GM12864 (cell line): ENCODE measurements at regions not wholly inside any gene's neighbourhood (a gene's known extent, or its start where the extent isn't known, plus 50 kb on each side); places are given as distances from the start of the nearest gene placed in this dataset.

ENCODE experiments used
- DNase-seq: peaks from one replicate; pipeline ENCODE4 v3.0.0-alpha.2; 2011; ENCODE audit warnings: low read depth
- H3K4me3 ChIP-seq: 2 replicates; pipeline ENCODE4 v1.5.1; 2011; ENCODE audit warnings: mild to moderate bottlenecking, low read depth, low read length, control low read depth
- TF ChIP-seq, protein P1 (sequence below): IDR thresholded peaks from 2 replicates; pipeline ENCODE4 v1.5.1; 2011; ENCODE audit warnings: low read depth, mild to moderate bottlenecking, moderate library complexity, low read length, control low read depth, inconsistent platforms; ENCODE audit errors: missing control alignments

GRCh38 chr6:121838842-121839241, 403.4 kb downstream of the GJA1 start:
- no peak for DNase-seq
- no peak overlapping the region for H3K4me3 ChIP-seq
- TF ChIP-seq, protein P1, sequence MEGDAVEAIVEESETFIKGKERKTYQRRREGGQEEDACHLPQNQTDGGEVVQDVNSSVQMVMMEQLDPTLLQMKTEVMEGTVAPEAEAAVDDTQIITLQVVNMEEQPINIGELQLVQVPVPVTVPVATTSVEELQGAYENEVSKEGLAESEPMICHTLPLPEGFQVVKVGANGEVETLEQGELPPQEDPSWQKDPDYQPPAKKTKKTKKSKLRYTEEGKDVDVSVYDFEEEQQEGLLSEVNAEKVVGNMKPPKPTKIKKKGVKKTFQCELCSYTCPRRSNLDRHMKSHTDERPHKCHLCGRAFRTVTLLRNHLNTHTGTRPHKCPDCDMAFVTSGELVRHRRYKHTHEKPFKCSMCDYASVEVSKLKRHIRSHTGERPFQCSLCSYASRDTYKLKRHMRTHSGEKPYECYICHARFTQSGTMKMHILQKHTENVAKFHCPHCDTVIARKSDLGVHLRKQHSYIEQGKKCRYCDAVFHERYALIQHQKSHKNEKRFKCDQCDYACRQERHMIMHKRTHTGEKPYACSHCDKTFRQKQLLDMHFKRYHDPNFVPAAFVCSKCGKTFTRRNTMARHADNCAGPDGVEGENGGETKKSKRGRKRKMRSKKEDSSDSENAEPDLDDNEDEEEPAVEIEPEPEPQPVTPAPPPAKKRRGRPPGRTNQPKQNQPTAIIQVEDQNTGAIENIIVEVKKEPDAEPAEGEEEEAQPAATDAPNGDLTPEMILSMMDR: no peak

GRCh38 chr6:121839896-121840295, 404.4 kb downstream of the GJA1 start:
- no peak overlapping the region for H3K4me3 ChIP-seq
- no peak for DNase-seq
- TF ChIP-seq, protein P1: no peak

DNA sequence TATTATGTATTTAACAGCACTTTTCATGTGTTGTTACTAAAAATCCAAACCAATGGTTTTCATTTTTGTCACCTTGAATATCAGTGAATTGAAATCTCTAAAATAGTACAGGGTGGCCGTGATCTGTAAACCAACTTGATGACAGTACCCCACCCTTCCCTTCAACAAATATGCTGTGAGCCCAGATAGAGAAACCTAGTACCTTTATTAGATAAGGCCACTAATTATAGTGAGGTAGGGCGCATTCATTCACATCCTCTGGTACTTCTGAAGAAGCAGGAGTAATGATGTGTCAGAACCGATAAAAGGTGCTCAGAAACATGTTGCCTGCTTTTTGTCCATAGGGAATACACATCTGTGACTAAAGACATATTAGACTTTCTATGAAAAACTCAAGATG, 409.5 kb downstream of the GJA1 start:
- no peak overlapping the region for H3K4me3 ChIP-seq
- DNase-seq: no peak
- TF ChIP-seq, protein P1: no peak

GRCh38 chr6:121847806-121848522, 412.5 kb downstream of the GJA1 start:
- no peak for DNase-seq
- H3K4me3 ChIP-seq: no peak overlapping the region
- TF ChIP-seq, protein P1: no peak

GRCh38 chr6:121848523-121849255, 413.2 kb downstream of the GJA1 start:
- no peak overlapping the region for H3K4me3 ChIP-seq
- no peak for DNase-seq
- TF ChIP-seq, protein P1: no peak

DNA sequence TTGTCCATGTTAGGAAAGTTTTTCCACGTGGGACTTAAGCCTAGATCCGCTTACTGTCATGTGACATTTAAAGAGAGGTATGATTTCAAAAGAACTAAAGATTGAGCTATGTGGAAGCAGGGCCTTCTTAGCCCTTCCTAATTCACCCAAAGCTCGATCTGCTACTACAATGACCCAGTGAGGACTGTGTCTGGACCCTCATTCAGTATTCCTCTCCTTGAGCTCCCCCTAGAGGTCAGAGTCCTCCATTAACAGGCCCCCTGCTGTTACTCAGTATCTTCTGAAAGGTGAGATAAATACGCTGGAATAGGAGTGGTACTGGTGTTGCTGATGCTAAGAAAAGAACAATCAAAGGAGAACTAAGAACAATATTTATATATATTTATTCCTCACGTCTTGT, 414.0 kb downstream of the GJA1 start:
- DNase-seq: peak; percentile 4
- no peak overlapping the region for H3K4me3 ChIP-seq
- TF ChIP-seq, protein P1: peak; percentile 72
